ENCODE measurements at regions not wholly inside any gene's neighbourhood (a gene's known extent, or its start where the extent isn't known, plus 50 kb on each side); places are given as distances from the start of the nearest gene placed in this dataset.

GRCh38 chr2:6755456-6755855, 110.3 kb downstream of the CMPK2 start:
- Histone ChIP-seq H3K4me3 (ENCODE audit: control extremely low read depth in 1 of 5, extremely low read depth in 1 of 5, insufficient read depth in 1 of 5, low read depth in 2 of 5, low read length in 4 of 5) (no peak overlapping the region), H3K4me1 (ENCODE audit: control insufficient read depth in 2 of 2, insufficient read depth in 2 of 2, low read length in 2 of 2) (no peaks in the 10 kb centered on the region), H3K27ac (ENCODE audit: low read length in 2 of 2) (no peak overlapping the region), H3K36me3 (replicated peaks in 1 of 2; ENCODE audit: control extremely low read depth in 1 of 2, control insufficient read depth in 1 of 2, extremely low read depth in 1 of 2, insufficient read depth in 2 of 2, low read length in 1 of 2) (no peaks in the 10 kb centered on the region), H3K27me3 (replicated peaks in 1 of 4; ENCODE audit: control extremely low read depth in 1 of 4, control insufficient read depth in 3 of 4, insufficient read depth in 4 of 4, low read length in 3 of 4) (no peaks in the 10 kb centered on the region), H2AFZ (ENCODE audit: insufficient read depth, low read depth, low read length, poor library complexity, severe bottlenecking) (no peak overlapping the region), H4K20me1 (ENCODE audit: control insufficient read depth, insufficient read depth, low read length, poor library complexity, severe bottlenecking) (no peaks in the 10 kb centered on the region), H3K9me3 (ENCODE audit: control extremely low read depth in 1 of 3, control insufficient read depth in 2 of 3, insufficient read depth in 1 of 3, low read length in 2 of 3) (no peaks in the 10 kb centered on the region), H3K4me2 (replicated peaks; ENCODE audit: low read depth, low read length, poor library complexity, severe bottlenecking) (no peak overlapping the region), H3K9ac (ENCODE audit: low read length) (no peak overlapping the region), H3K79me2 (ENCODE audit: control insufficient read depth, insufficient read depth, low read length) (no peaks in the 10 kb centered on the region)
- ATAC-seq (ENCODE audit: low read depth) (no peak), DNase-seq (no peak)
- Mint-ChIP-seq H3K4me3 (no peak overlapping the region), H3K4me1 (no peaks in the 10 kb centered on the region), H3K9me3 (ENCODE audit: insufficient read depth) (no peaks in the 10 kb centered on the region), H3K27me3 (peaks cover 15% of the 10 kb centered on the region), H3K27ac (no peak overlapping the region)
- WGBS (ENCODE audit: insufficient coverage): 100% methylated on average over 1 of the region's 6 CpGs
- intact Hi-C loops (cut with micrococcal nuclease): no loop called here
- TF ChIP-seq, protein P1, sequence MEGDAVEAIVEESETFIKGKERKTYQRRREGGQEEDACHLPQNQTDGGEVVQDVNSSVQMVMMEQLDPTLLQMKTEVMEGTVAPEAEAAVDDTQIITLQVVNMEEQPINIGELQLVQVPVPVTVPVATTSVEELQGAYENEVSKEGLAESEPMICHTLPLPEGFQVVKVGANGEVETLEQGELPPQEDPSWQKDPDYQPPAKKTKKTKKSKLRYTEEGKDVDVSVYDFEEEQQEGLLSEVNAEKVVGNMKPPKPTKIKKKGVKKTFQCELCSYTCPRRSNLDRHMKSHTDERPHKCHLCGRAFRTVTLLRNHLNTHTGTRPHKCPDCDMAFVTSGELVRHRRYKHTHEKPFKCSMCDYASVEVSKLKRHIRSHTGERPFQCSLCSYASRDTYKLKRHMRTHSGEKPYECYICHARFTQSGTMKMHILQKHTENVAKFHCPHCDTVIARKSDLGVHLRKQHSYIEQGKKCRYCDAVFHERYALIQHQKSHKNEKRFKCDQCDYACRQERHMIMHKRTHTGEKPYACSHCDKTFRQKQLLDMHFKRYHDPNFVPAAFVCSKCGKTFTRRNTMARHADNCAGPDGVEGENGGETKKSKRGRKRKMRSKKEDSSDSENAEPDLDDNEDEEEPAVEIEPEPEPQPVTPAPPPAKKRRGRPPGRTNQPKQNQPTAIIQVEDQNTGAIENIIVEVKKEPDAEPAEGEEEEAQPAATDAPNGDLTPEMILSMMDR (IDR thresholded peaks at IDR 0.05): no peak
- TF ChIP-seq EZH2 (IDR thresholded peaks at IDR 0.05; ENCODE audit: borderline replicate concordance, insufficient read depth, low read depth, low read length, poor library complexity, severe bottlenecking): no peak
- CTCF ChIA-PET: interaction anchor here (1.1 kb wide), 1 partner anchor 18 kb away, joined by 6 read pairs; no protein-coding TSS in a partner anchor
- POLR2A ChIA-PET: no interaction called here

DNA sequence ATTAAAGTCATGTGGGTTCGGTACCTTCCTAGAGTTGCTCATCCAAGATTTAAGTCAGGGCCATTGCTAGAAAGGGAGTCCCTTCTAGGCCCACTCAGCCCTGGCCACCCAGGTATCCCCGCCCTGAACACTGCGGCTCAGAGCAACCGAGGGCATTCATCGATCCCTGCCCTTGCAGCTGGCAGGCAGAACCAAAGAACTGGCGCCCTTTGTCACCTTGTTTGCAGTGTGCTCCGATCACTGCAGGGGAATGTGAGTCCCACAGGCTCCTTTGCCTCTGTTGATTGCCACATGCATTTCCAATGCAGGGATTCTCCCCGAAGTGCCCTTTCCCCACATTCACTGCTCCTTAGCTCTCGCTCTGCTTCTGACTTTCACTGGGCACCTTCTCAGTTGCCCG, 108.5 kb downstream of the CMPK2 start:
- peaks cover 11% of the 10 kb centered on the region for H3K27me3 Mint-ChIP-seq
- no peak overlapping the region for H3K4me3 ChIP-seq (ENCODE audit: control extremely low read depth in 1 of 5, extremely low read depth in 1 of 5, insufficient read depth in 1 of 5, low read depth in 2 of 5, low read length in 4 of 5)
- ChIA-PET POLR2A (no interaction called here), CTCF (interaction anchor here (1.7 kb wide), 1 partner anchor 16 kb away, joined by 5 read pairs; no protein-coding TSS in a partner anchor)
- H3K27me3 ChIP-seq (replicated peaks in 1 of 4; ENCODE audit: control extremely low read depth in 1 of 4, control insufficient read depth in 3 of 4, insufficient read depth in 4 of 4, low read length in 3 of 4): no peaks in the 10 kb centered on the region
- H3K4me1 Mint-ChIP-seq: no peaks in the 10 kb centered on the region
- no peak for TF ChIP-seq EZH2 (IDR thresholded peaks at IDR 0.05; ENCODE audit: borderline replicate concordance, insufficient read depth, low read depth, low read length, poor library complexity, severe bottlenecking)
- TF ChIP-seq, protein P1 (IDR thresholded peaks at IDR 0.05): no peak
- ATAC-seq (ENCODE audit: low read depth) (no peak), DNase-seq (no peak)
- WGBS (ENCODE audit: insufficient coverage): 88% methylated on average over 10 of the region's 10 CpGs
- no peaks in the 10 kb centered on the region for H3K9me3 Mint-ChIP-seq (ENCODE audit: insufficient read depth)
- H3K36me3 ChIP-seq (replicated peaks in 1 of 2; ENCODE audit: control extremely low read depth in 1 of 2, control insufficient read depth in 1 of 2, extremely low read depth in 1 of 2, insufficient read depth in 2 of 2, low read length in 1 of 2): no peaks in the 10 kb centered on the region
- H3K27ac ChIP-seq (ENCODE audit: low read length in 2 of 2): no peak overlapping the region
- no peaks in the 10 kb centered on the region for H4K20me1 ChIP-seq (ENCODE audit: control insufficient read depth, insufficient read depth, low read length, poor library complexity, severe bottlenecking)
- no peaks in the 10 kb centered on the region for H3K9me3 ChIP-seq (ENCODE audit: control extremely low read depth in 1 of 3, control insufficient read depth in 2 of 3, insufficient read depth in 1 of 3, low read length in 2 of 3)
- intact Hi-C loops (cut with micrococcal nuclease): no loop called here
- no peak overlapping the region for H3K4me3 Mint-ChIP-seq
- no peak overlapping the region for H3K27ac Mint-ChIP-seq
- no peak overlapping the region for H2AFZ ChIP-seq (ENCODE audit: insufficient read depth, low read depth, low read length, poor library complexity, severe bottlenecking)
- H3K4me1 ChIP-seq (ENCODE audit: control insufficient read depth in 2 of 2, insufficient read depth in 2 of 2, low read length in 2 of 2): no peaks in the 10 kb centered on the region
- H3K9ac ChIP-seq (ENCODE audit: low read length): no peak overlapping the region
- H3K79me2 ChIP-seq (ENCODE audit: control insufficient read depth, insufficient read depth, low read length): no peaks in the 10 kb centered on the region
- no peak overlapping the region for H3K4me2 ChIP-seq (replicated peaks; ENCODE audit: low read depth, low read length, poor library complexity, severe bottlenecking)

Measured in B cell (primary cell).